Right lobe of liver (tissue), 4 donors: ENCODE measurements at regions not wholly inside any gene's neighbourhood (a gene's known extent, or its start where the extent isn't known, plus 50 kb on each side); places are given as distances from the start of the nearest gene placed in this dataset.

Experiments used
- CTCF ChIP-seq, 4 donors: fragments of 200-600 bp in 3 of 4; fragments of 450-650 bp in 1 of 4; IDR thresholded peaks; one replicate each; pipeline versions ENCODE4 v1.5.1 to v1.8.0; 2016 to 2022; ENCODE audit warnings: antibody characterized with exemption in 4 of 4, mild to moderate bottlenecking in 2 of 4
- POLR2A ChIP-seq: fragments of 450-650 bp; IDR thresholded peaks from one replicate; pipeline ENCODE4 v1.6.1; 2017; ENCODE audit warnings: antibody characterized with exemption, mild to moderate bottlenecking
- donor health status: DM: no; HTN: no; CAD: no.
- donor health status: DM: no; HTN: no; CAD: no.
- donor health status: DM: no; HTN: yes; CAD: no.

GRCh38 chr15:66898656-66899386, 166.6 kb upstream of the SMAD3 start:
- TF ChIP-seq CTCF (IDR thresholded peaks at IDR 0.05) (no peak), POLR2A (no peak)
